ENCODE measurements at regions not wholly inside any gene's neighbourhood (a gene's known extent, or its start where the extent isn't known, plus 50 kb on each side); places are given as distances from the start of the nearest gene placed in this dataset.
"Not testable (repeated sequence)": the region's sequence is repeated elsewhere in the genome, so short reads cannot be mapped to it uniquely, and the experiment has no call there.

GRCh38 chr15:20642054-20642767, 100.6 kb upstream of the GOLGA6L6 start:
- Mint-ChIP-seq H3K4me1 (no peaks in the 10 kb centered on the region), H3K9me3 (no peaks in the 10 kb centered on the region), H3K27me3 (peaks cover 25% of the 10 kb centered on the region), H3K4me3 (no peak overlapping the region), H3K27ac (no peak overlapping the region)
- no peak for DNase-seq
- no peak for ATAC-seq

- peak; percentile 75 for ATAC-seq
- not testable (repeated sequence) for H3K27ac Mint-ChIP-seq, DNase-seq, H3K9me3 Mint-ChIP-seq, H3K4me3 Mint-ChIP-seq, H3K4me1 Mint-ChIP-seq
- H3K27me3 Mint-ChIP-seq, result peaks cover 25% of the 10 kb centered on the region
Observed at GRCh38 chr15:20640427-20640826, 98.8 kb upstream of the GOLGA6L6 start.

- not testable (repeated sequence) for H3K27ac Mint-ChIP-seq, DNase-seq, ATAC-seq, H3K4me3 Mint-ChIP-seq, H3K9me3 Mint-ChIP-seq, H3K4me1 Mint-ChIP-seq
- peaks cover 25% of the 10 kb centered on the region for H3K27me3 Mint-ChIP-seq
Observed at GRCh38 chr15:20639224-20639623, 97.6 kb upstream of the GOLGA6L6 start.

DNA sequence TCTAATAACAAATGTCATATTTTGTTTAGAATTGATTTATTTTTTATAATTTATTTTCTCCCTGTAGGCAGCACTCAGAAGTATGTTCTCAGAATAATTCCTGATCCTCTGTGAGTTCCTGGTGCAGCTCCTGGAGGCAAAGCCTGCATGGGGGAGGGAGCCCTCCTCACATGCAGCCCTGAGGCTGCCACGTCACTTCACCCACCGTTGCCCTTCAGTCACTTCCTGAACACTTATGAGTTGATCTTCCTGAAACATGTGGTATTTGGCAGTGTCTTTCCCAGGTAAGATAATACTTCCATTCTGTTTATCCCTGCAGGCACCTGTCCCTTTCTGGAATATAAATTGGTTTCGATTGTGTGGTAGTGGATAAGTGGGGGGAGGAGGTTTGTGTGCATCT, 95.9 kb upstream of the GOLGA6L6 start:
- not testable (repeated sequence) for H3K27me3 Mint-ChIP-seq, H3K4me1 Mint-ChIP-seq, DNase-seq, ATAC-seq, H3K9me3 Mint-ChIP-seq, H3K27ac Mint-ChIP-seq, H3K4me3 Mint-ChIP-seq

DNA sequence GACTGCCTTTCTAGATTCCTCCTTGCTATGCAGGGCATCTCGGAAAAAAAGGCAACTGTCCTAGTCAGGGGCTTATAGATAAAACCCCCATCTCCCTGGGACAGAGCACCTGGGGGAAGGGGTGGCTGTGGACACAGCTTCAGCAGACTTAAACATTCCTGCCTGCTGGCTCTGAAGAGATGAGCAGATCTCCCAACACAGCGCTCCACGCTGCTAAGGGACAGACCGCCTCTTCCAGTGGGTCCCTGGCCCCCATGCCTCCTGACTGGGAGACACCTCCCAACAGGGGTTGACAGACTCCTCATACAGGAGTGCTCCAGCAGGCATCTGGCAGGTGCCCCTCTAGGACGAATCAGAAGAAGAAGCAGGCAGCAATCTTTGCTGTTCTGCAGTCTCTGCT, 87.9 kb upstream of the GOLGA6L6 start:
- DNase-seq, result not testable (repeated sequence)

GRCh38 chr15:20628538-20628937, 86.9 kb upstream of the GOLGA6L6 start:
- not testable (repeated sequence) for H3K9me3 Mint-ChIP-seq, ATAC-seq, H3K27ac Mint-ChIP-seq, DNase-seq, H3K4me3 Mint-ChIP-seq, H3K27me3 Mint-ChIP-seq, H3K4me1 Mint-ChIP-seq

More for the DNA sequence above, 87.9 kb upstream of the GOLGA6L6 start:
- H3K4me1 Mint-ChIP-seq, H3K27ac Mint-ChIP-seq, H3K4me3 Mint-ChIP-seq, H3K27me3 Mint-ChIP-seq, ATAC-seq, H3K9me3 Mint-ChIP-seq: not testable (repeated sequence)

DNA sequence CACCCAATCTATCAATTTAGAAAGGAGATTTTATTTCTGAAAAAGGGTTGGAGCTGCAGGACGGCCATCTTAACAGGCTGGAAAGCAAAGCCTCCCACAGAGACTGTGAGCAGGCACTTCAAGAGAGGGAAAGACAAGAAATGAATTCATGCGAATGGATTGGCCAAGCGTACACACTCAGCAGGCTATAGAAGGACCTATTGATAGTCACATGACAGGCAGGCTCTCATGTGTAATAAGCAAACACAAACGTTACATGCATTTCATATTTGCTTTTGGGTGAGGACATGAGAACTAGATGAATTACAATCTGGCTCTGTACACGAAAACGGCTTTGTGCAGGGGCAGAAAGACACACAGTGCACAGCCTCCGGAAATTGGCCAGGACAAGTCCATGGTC, 83.9 kb upstream of the GOLGA6L6 start:
- not testable (repeated sequence) for DNase-seq, H3K4me1 Mint-ChIP-seq, H3K9me3 Mint-ChIP-seq, H3K27me3 Mint-ChIP-seq, H3K27ac Mint-ChIP-seq, H3K4me3 Mint-ChIP-seq, ATAC-seq

- H3K27ac Mint-ChIP-seq, DNase-seq, H3K4me3 Mint-ChIP-seq, ATAC-seq, H3K9me3 Mint-ChIP-seq, H3K27me3 Mint-ChIP-seq, H3K4me1 Mint-ChIP-seq: not testable (repeated sequence)
Observed at GRCh38 chr15:20624085-20624484, 82.5 kb upstream of the GOLGA6L6 start.

DNA sequence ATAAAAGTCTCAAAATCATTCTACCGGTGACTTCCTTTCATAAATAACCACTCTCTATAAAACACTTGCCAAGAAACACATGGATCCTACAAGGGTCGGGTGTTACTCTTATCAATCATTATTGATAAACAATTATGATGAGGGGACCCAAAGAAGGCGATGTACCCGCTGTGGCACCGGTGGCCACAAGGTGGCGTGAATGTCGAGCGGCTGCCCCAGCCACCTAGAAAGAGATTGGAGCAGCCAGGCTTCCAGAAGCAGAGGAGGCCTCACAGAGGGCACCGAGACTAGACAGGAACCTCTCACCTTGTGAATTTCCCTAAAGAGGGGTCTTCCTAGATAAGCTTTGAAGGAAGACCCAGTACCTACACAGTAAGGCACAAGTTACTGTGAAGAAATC, 80.5 kb upstream of the GOLGA6L6 start:
- ATAC-seq, result peak; percentile 60
- H3K4me1 Mint-ChIP-seq, H3K4me3 Mint-ChIP-seq, DNase-seq, H3K27ac Mint-ChIP-seq, H3K9me3 Mint-ChIP-seq, H3K27me3 Mint-ChIP-seq: not testable (repeated sequence)

GRCh38 chr15:20614549-20614948, 72.9 kb upstream of the GOLGA6L6 start:
- H3K4me3 Mint-ChIP-seq, H3K4me1 Mint-ChIP-seq, ATAC-seq, H3K9me3 Mint-ChIP-seq, H3K27me3 Mint-ChIP-seq, DNase-seq: not testable (repeated sequence)
- peak overlapping the region in 1 of 2 donors; percentile 46 for H3K27ac Mint-ChIP-seq

DNA sequence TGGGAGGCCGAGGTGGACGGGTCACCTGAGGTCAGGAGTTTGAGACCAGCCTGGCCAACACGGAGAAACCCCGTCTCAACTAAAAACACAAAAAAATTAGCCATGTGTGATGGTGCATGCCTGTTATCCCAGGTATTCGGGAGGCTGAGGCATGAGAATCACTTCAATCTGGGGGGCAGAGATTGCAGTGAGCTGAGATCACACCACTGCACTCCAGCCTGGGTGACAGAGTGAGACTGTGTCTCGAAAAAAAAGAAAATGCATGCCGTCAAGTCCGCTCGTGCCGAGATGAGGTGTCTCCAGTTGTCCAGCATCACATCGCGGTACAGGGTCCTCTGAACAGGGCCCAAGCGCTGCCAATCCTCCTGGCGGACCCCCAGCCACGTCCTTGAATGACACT, 71.2 kb upstream of the GOLGA6L6 start:
- ATAC-seq, H3K4me3 Mint-ChIP-seq, H3K4me1 Mint-ChIP-seq, H3K27me3 Mint-ChIP-seq, H3K27ac Mint-ChIP-seq, H3K9me3 Mint-ChIP-seq, DNase-seq: not testable (repeated sequence)

DNA sequence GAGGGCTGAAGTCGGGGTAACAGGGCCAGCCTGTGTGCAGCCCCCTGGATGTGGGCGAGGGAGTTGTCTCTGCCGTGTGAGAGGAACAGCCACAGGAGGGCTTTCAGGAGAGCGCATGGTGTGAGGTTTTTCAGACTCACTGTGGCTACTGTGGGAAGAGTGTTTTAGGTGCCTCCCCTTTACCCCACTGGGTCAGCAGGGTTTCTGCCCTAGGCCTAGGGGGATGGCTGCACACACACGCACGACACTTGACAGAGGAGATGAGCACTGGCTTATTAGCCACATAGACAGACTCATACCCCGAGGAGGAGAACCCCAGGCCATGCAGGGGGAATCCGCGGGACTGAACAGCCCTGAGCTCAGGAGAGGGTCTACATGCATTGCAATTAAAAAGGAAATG, 70.8 kb upstream of the GOLGA6L6 start:
- H3K4me1 Mint-ChIP-seq, ATAC-seq, H3K4me3 Mint-ChIP-seq, H3K9me3 Mint-ChIP-seq, H3K27ac Mint-ChIP-seq, DNase-seq, H3K27me3 Mint-ChIP-seq: not testable (repeated sequence)

GRCh38 chr15:20611667-20612290, 70.2 kb upstream of the GOLGA6L6 start:
- not testable (repeated sequence) for H3K4me3 Mint-ChIP-seq, ATAC-seq, H3K9me3 Mint-ChIP-seq, H3K27ac Mint-ChIP-seq, H3K27me3 Mint-ChIP-seq, H3K4me1 Mint-ChIP-seq, DNase-seq

GRCh38 chr15:20608179-20608578, 66.6 kb upstream of the GOLGA6L6 start:
- not testable (repeated sequence) for DNase-seq, H3K27me3 Mint-ChIP-seq, H3K9me3 Mint-ChIP-seq, H3K4me1 Mint-ChIP-seq, H3K4me3 Mint-ChIP-seq, ATAC-seq, H3K27ac Mint-ChIP-seq

- not testable (repeated sequence) for H3K4me3 Mint-ChIP-seq, DNase-seq, H3K27ac Mint-ChIP-seq, ATAC-seq, H3K4me1 Mint-ChIP-seq, H3K9me3 Mint-ChIP-seq, H3K27me3 Mint-ChIP-seq
Observed at GRCh38 chr15:20597245-20597644, 55.6 kb upstream of the GOLGA6L6 start.

DNA sequence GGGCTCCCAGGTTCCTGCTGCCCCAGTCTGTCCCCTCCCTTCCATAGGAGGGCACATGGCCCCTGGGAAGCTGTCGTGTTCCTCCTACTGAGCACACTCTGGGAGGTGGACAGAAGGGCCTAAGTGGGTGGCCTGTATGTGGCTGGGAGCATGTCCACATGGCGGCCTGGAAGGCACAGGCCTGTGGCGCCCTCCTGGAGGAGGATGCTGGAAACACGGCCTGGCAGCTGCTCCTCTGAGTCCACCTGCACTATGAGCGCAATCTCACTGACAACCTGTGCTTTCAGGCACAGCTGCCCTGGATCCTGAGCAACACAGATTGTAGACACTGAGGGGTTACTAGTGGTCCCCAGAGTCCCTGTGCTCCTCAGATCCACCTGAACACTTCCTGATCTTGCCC, 52.6 kb upstream of the GOLGA6L6 start:
- H3K4me3 Mint-ChIP-seq, H3K27ac Mint-ChIP-seq, ATAC-seq, H3K9me3 Mint-ChIP-seq, H3K27me3 Mint-ChIP-seq, DNase-seq, H3K4me1 Mint-ChIP-seq: not testable (repeated sequence)

DNA sequence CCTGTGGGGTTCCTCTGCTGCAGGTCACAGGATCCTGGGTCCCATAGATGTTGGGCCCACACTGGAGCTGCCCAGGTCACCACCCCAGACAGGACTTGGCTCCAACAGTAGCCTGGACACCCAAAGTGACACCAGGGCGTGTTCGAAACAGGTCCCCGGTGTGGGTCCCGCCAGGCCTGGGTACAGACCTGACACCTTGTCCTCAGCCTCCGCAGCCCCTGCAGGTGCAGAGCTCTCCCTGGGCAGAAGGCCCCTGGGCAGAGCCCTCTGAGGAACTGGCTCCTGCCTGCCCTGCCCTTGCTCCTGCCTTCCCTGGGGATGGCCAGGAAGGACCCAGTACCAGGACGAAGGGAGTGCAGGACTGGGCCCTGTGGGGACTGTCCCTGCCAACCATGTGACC, 50.3 kb upstream of the GOLGA6L6 start:
- not testable (repeated sequence) for H3K4me3 Mint-ChIP-seq, H3K27ac Mint-ChIP-seq, H3K27me3 Mint-ChIP-seq, DNase-seq, H3K4me1 Mint-ChIP-seq, H3K9me3 Mint-ChIP-seq, ATAC-seq
